SIG-M5 treated with dmso at 0.1 percent for 504 hours (cell line): ENCODE measurements at regions not wholly inside any gene's neighbourhood (a gene's known extent, or its start where the extent isn't known, plus 50 kb on each side); places are given as distances from the start of the nearest gene placed in this dataset.

ENCODE experiments used
- DNase-seq: peaks from one replicate; lab custom pipeline; 2025; ENCODE audit not compliant: unreplicated experiment; lab: John Stamatoyannopoulos, UW

GRCh38 chr9:118836891-118837290, 532.3 kb downstream of the BRINP1 start:
- no peak for DNase-seq

DNA sequence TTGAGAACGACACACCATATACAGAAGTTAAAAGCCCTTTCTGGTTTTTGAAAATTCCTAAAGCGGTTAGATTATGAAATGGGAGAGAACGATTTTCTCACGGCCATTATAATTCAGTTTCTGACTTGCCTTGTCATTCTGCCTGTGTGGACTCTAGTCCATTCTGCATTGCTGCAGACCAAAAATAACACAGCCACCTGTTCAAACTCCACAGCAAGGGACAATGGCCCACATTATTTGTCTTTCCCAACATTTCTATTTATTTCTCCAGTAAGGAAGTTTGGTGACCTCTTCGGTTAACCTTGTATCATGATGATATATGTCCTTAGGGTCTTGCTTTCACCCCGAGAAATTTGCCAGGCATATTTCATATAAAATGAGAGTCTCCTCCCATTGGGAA, 497.7 kb downstream of the BRINP1 start:
- no peak for DNase-seq

DNA sequence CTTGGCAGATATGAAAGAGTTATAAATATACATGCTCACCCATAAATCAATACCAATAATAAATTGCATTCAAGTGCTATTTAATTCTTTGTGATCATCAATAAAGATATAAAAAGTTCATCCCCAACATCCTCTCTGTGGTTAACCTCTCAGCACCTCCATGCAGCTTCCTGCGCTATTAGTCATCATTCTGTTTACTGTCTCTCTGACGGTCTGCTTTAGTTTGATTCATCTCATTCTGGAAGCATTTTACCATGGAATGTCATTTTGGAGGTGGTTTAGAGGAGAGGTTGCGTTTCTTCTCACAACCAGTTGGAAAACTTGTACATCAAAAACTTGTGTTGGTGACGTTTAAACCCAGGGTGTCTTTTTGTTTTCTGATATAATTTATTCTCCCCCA, 486.6 kb downstream of the BRINP1 start:
- DNase-seq = no peak

DNA sequence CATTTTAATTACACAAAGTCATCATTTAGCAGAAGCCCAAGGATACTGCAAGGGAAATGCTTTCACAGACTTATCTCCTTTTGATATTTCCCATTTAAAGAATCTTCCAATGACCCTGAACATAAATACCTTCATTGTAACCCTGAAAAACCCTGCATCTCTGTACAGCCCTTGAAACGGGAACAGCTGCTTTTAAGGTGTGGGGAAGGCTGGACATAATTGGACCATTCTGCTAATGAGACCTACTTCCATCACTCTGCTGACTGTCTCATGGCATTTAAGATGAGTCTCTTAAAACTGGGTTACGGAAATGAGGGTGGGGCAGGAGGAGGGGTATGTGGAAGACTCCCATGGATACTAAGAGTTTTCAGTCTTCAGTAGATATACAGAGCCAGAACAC, 485.8 kb downstream of the BRINP1 start:
- no peak for DNase-seq

- no peak for DNase-seq
These were observed 478.0 kb downstream of the BRINP1 start for GRCh38 chr9:118891213-118891612.

DNA sequence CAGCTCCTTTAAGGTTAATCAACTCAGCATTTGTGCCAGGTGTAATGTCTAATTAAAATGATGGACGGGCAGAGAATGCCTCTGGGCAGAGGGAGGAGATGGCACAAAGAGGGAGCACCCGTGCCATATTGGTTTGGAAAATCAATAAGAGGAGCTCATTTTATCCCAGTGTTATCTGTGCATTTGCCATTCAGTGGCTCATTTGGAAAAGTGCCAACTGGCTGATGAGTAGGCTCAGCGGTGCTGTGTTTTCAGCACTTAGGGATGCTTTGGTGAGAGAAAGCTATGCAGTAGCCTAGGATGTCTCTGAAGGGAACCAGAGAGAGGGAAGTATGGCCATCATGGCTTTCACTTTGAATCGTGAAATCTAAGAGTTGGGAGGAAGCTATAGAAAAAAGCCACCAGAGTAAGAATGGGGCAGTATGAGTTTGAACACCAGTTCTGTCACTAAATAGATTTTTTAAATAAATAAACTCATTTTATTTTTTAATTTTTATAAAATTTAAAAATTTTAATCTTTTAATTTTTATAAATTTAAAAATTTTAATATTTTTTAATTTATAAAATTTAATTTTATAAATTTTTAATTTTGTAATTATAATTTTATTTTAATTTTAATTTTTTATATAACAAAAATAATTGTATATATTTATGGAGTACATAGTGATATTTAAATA, 472.8 kb downstream of the BRINP1 start:
- DNase-seq = no peak

GRCh38 chr9:118918180-118918579, 451.1 kb downstream of the BRINP1 start:
- DNase-seq = no peak

- no peak for DNase-seq
These were observed 440.5 kb downstream of the BRINP1 start for GRCh38 chr9:118928722-118929121.

DNA sequence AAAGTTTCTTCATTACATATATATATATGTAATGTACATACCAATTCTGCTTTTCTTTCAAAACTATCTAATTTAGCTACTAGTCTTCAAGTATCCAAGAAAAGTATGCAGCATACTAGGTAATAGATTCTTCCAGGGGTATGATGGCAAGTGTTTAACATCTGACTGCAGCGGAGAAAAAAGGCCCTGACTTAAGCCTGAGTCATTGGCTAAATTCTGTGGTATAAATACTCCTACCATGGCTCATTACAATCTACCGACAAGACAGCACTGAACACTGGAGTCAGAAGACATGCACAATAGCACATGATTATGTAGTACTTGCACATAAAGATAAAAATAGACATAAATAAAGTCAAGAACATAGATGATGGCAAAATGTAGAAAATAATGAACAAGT, 439.9 kb downstream of the BRINP1 start:
- no peak for DNase-seq

DNA sequence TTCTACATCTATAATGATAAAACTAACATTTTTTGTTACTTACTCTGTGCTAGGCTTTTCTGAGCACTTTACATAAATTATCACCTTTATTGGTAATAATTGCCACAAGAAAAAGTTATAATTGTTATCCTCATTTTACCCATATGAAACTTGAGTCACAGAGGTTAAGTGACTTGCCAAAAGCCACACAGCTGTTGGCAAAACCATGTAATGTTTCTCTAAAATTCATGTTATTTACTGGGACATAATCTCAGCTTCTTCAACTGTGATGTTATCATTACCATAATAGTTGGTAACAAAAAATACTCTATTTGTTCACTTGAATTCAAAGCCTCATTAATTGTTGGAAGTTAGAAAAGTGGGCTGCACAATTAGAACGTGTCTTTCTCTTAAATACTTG, 437.3 kb downstream of the BRINP1 start:
- DNase-seq = no peak

DNA sequence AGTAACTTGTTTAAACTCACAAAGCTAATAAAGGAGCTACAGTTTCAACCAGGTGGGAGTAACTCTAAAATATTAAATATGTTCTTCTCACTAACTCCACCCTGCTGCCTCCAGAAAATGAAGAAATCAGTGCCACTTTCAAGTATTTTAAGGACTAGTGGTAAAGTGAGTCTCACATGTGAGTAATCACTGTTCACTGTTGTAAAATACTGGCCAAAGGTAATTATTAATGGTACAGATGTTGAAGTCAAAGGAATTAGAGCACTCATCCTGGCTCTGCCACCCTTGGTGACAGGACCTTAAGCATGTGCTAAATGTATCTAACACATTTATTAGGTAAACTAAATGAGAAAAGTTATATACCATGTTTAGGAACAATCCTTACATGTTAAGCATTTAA, 430.7 kb downstream of the BRINP1 start:
- no peak for DNase-seq

- no peak for DNase-seq
These were observed 428.8 kb downstream of the BRINP1 start for GRCh38 chr9:118940473-118940872.

GRCh38 chr9:118946669-118947068, 422.6 kb downstream of the BRINP1 start:
- no peak for DNase-seq

DNA sequence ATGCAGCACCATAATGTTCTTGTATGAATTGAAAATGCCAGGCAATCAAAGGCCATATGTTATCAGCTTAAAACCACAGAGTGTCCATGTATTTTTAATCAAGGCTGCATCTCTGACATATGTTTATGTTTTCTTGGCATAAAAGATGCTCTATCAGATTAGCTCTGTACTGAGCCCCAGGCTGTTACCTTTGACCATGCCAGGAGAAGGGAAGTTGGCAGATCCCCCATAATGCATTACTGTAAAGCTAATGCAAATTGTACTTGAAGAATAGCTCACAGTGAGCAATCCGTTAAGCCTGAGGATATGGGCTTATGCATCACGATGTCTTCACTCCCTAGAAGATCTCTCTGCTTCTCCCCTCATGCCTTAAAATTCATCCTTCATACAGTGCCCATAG, 414.4 kb downstream of the BRINP1 start:
- DNase-seq = no peak

GRCh38 chr9:118957585-118957984, 411.6 kb downstream of the BRINP1 start:
- DNase-seq = no peak

GRCh38 chr9:118959366-118959765, 409.9 kb downstream of the BRINP1 start:
- no peak for DNase-seq

DNA sequence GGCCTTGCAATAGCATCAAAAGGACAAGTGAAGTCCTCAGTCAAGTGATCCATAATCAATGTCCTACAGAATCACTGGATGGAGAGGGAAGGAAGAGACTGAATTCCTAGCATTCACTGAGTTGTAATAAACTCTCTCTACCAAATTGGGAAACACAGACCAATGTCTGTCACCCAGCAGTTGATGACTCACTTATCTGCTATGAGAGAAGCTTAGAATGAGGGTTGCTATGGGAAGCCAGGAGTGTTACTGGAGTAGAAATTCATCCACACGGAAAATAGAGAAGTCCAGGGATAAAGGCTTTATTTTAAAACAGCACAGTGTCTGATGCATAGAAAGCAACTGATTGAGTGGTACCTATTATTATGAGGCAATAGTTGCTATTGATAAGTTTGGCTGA, 407.4 kb downstream of the BRINP1 start:
- DNase-seq = no peak

- no peak for DNase-seq
These were observed 406.8 kb downstream of the BRINP1 start for GRCh38 chr9:118962426-118962825.

DNA sequence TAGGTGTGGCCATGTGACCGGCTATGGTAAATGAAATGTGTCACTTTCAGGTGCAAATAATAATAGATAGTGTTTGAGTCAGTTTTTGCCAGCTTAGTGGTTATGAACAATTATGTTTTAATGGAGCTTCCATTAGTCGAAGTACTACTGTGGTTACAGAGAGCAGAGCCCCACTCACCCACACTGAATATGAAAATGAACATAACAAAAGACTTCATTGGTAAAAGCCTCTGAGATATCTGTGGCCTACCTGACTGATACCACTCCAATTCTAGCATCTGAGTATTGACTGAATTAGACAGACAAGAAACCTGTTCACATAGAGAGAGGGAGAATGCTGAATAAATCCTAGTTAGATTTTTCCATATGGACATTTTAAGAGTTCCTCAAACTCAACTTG, 405.6 kb downstream of the BRINP1 start:
- DNase-seq = no peak

DNA sequence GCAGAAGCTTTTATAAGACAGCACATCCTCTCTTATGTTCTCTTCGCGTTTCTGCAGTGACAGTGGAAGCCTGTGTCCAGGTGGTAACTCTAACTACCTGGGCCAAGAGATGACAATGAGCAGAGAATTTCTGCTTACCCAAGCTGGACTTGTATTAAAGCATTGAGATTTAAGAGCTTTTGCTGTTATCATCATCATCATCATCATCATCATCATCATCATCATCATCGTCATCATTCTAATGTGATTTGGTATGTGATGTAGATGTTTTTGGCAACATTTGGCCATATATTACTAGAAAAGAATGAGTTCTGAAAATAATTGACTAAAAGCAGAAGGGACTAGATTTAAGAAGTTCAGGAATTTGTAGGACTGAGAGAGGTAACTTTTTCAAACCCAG, 401.3 kb downstream of the BRINP1 start:
- DNase-seq = no peak

DNA sequence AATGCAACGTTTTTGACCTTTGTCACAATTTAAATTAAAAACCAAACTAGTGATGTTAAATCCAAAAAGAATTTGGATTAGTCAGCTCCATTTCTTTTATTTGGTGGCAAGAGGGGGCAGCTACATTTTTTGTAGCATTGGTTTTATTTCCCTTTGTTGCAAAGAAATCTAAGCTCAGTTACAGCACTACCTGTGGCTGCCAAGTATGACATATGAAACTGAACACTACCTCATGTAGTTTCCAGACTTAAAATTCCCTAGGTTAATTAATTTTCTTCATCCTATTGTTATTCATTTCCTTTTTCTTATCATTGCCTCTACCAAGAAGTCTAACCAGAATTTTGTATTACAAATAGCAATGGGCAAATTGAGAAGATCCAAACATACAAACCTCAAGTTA, 393.5 kb downstream of the BRINP1 start:
- DNase-seq = no peak

DNA sequence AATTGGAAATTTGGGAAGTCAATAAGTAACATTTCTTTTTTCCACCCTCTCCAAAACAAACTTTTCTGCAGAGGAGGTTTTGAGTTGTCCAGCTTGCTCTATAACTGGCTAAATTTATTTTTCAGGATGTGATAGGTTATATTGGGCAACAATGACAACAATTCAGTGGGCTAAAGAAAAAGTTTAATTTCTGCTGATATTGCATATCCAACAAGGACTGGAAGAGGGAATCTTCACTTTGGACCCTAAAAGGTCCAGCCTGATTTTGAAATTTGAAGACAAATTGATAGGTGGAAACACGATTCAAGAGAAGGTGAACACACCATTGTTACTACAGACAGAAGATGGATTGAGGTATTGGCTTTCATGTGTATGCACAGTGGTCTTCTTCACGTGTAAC, 393.1 kb downstream of the BRINP1 start:
- no peak for DNase-seq

- no peak for DNase-seq
These were observed 384.6 kb downstream of the BRINP1 start for GRCh38 chr9:118984607-118985006.

GRCh38 chr9:118985851-118986250, 383.4 kb downstream of the BRINP1 start:
- DNase-seq = no peak
